Neural progenitor cell (in vitro differentiated cells): ENCODE measurements at regions not wholly inside any gene's neighbourhood (a gene's known extent, or its start where the extent isn't known, plus 50 kb on each side); places are given as distances from the start of the nearest gene placed in this dataset.

ENCODE experiments used
- DNase-seq: peaks from one replicate; pipeline ENCODE4 v3.0.0-alpha.2; 2016; ENCODE audit warnings: low spot score
- H2AFZ ChIP-seq: fragments of 200-600 bp; sonication (generic); replicated peaks from 2 replicates; pipeline ENCODE4 v1.6.1; 2016; ENCODE audit warnings: antibody characterized with exemption
- H3F3A ChIP-seq: fragments of 200-600 bp; sonication (generic); 2 replicates; pipeline ENCODE4 v1.6.1; 2016; ENCODE audit warnings: antibody characterized with exemption, low read depth
- H3K27ac ChIP-seq: fragments of 200-600 bp; sonication (generic); 2 replicates; pipeline ENCODE4 v1.5.1; 2016; ENCODE audit warnings: mild to moderate bottlenecking
- H3K27me3 ChIP-seq: fragments of 200-600 bp; sonication (generic); 2 replicates; pipeline ENCODE4 v1.6.1; 2016; ENCODE audit warnings: mild to moderate bottlenecking, moderate library complexity
- H3K36me3 ChIP-seq: fragments of 200-600 bp; sonication (generic); 2 replicates; pipeline ENCODE4 v1.5.1; 2016
- H3K4me1 ChIP-seq: fragments of 200-600 bp; sonication (generic); 2 replicates; pipeline ENCODE4 v1.6.1; 2016; ENCODE audit warnings: mixed run types
- H3K4me2 ChIP-seq: fragments of 200-600 bp; sonication (generic); 2 replicates; pipeline ENCODE4 v1.6.1; 2016
- H3K4me3 ChIP-seq: fragments of 200-600 bp; sonication (generic); 2 replicates; pipeline ENCODE4 v1.5.1; 2016
- H3K79me2 ChIP-seq: fragments of 200-600 bp; sonication (generic); 2 replicates; pipeline ENCODE4 v1.6.1; 2016; ENCODE audit warnings: low read depth
- H3K9ac ChIP-seq: fragments of 200-600 bp; sonication (generic); 2 replicates; pipeline ENCODE4 v1.6.1; 2016
- H3K9me3 ChIP-seq: fragments of 200-600 bp; sonication (generic); 2 replicates; pipeline ENCODE4 v1.5.1; 2016; ENCODE audit warnings: low read depth
- H4K20me1 ChIP-seq: fragments of 200-600 bp; sonication (generic); 2 replicates; pipeline ENCODE4 v1.6.1; 2016; ENCODE audit warnings: low read depth
- H3K27ac Mint-ChIP-seq: 3 replicates; pipeline ENCODE4 v1.8.0; 2021; ENCODE audit warnings: mixed read lengths
- H3K27me3 Mint-ChIP-seq: 2 replicates; pipeline ENCODE4 v1.8.0; 2022; ENCODE audit warnings: low read depth, mild to moderate bottlenecking, inconsistent platforms, moderate library complexity, mixed read lengths; ENCODE audit not compliant: insufficient read depth
- H3K36me3 Mint-ChIP-seq: 3 replicates; pipeline ENCODE4 v1.8.0; 2021; ENCODE audit warnings: mixed read lengths
- H3K4me1 Mint-ChIP-seq: 3 replicates; pipeline ENCODE4 v1.8.0; 2021; ENCODE audit warnings: mixed read lengths
- H3K4me3 Mint-ChIP-seq: 3 replicates; pipeline ENCODE4 v1.8.0; 2021; ENCODE audit warnings: mild to moderate bottlenecking, moderate library complexity, mixed read lengths
- H3K9me3 Mint-ChIP-seq: 3 replicates; pipeline ENCODE4 v1.8.0; 2020; ENCODE audit warnings: mixed read lengths
- EZH2 ChIP-seq: fragments of 200-600 bp; sonication (generic); IDR thresholded peaks from 2 replicates; pipeline ENCODE4 v1.6.1; 2017; ENCODE audit warnings: antibody characterized with exemption, mild to moderate bottlenecking, moderate library complexity
- EZH2phosphoT487 ChIP-seq: fragments of 200-600 bp; sonication (generic); IDR thresholded peaks from 2 replicates; pipeline ENCODE4 v1.6.1; 2017; ENCODE audit warnings: antibody characterized with exemption
- TF ChIP-seq, protein P1 (sequence below): fragments of 200-600 bp; sonication (generic); IDR thresholded peaks from 2 replicates; pipeline ENCODE4 v1.5.1; 2017; ENCODE audit warnings: antibody characterized with exemption, mild to moderate bottlenecking

GRCh38 chr10:105352827-105353226 is 711.7 kb downstream of the SORCS3 start:
- H3K9me3 Mint-ChIP-seq: no peaks in the 10 kb centered on the region
- no peak overlapping the region for H3K4me3 Mint-ChIP-seq
- Histone ChIP-seq H3K79me2 (no peaks in the 10 kb centered on the region), H2AFZ (no peak overlapping the region), H3K9me3 (no peaks in the 10 kb centered on the region), H3K4me2 (no peak overlapping the region), H3K27ac (no peak overlapping the region), H3K36me3 (no peaks in the 10 kb centered on the region), H3F3A (no peaks in the 10 kb centered on the region), H3K4me1 (no peaks in the 10 kb centered on the region), H3K27me3 (no peaks in the 10 kb centered on the region), H3K4me3 (no peak overlapping the region), H4K20me1 (no peaks in the 10 kb centered on the region), H3K9ac (no peak overlapping the region)
- H3K4me1 Mint-ChIP-seq: peaks cover 12% of the 10 kb centered on the region
- H3K27me3 Mint-ChIP-seq: no peaks in the 10 kb centered on the region
- TF ChIP-seq EZH2: no peak
- TF ChIP-seq, protein P1, sequence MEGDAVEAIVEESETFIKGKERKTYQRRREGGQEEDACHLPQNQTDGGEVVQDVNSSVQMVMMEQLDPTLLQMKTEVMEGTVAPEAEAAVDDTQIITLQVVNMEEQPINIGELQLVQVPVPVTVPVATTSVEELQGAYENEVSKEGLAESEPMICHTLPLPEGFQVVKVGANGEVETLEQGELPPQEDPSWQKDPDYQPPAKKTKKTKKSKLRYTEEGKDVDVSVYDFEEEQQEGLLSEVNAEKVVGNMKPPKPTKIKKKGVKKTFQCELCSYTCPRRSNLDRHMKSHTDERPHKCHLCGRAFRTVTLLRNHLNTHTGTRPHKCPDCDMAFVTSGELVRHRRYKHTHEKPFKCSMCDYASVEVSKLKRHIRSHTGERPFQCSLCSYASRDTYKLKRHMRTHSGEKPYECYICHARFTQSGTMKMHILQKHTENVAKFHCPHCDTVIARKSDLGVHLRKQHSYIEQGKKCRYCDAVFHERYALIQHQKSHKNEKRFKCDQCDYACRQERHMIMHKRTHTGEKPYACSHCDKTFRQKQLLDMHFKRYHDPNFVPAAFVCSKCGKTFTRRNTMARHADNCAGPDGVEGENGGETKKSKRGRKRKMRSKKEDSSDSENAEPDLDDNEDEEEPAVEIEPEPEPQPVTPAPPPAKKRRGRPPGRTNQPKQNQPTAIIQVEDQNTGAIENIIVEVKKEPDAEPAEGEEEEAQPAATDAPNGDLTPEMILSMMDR: no peak
- H3K36me3 Mint-ChIP-seq: no peaks in the 10 kb centered on the region
- no peak overlapping the region for H3K27ac Mint-ChIP-seq
- no peak for DNase-seq

DNA sequence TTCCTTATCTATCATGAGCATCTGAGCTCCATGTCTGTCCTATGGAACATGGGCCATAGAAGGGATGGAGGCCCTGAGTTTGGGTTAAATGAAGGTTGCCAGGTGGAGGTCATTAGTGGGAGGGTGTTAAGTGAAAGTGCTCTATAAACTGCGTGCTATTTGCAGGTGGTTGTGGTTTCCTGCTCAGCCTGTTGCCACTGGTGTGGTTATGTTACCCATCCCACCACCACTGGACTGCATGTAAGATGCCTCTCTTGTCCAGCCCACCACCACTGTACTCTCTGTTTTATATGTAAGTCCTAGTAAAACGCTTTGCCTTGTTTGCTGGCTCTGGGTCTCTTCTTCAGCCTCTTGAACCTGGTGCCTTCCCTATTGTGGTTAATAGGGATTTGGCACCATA is 711.2 kb downstream of the SORCS3 start:
- Histone ChIP-seq H3K9me3 (no peaks in the 10 kb centered on the region), H3K79me2 (no peaks in the 10 kb centered on the region), H3K36me3 (no peaks in the 10 kb centered on the region), H3K27ac (no peak overlapping the region), H3F3A (no peaks in the 10 kb centered on the region), H3K9ac (no peak overlapping the region), H4K20me1 (no peaks in the 10 kb centered on the region), H3K4me1 (no peaks in the 10 kb centered on the region), H2AFZ (no peak overlapping the region), H3K27me3 (no peaks in the 10 kb centered on the region), H3K4me3 (no peak overlapping the region), H3K4me2 (no peak overlapping the region)
- H3K27me3 Mint-ChIP-seq: no peaks in the 10 kb centered on the region
- no peak overlapping the region for H3K27ac Mint-ChIP-seq
- no peaks in the 10 kb centered on the region for H3K9me3 Mint-ChIP-seq
- H3K4me3 Mint-ChIP-seq: no peak overlapping the region
- H3K36me3 Mint-ChIP-seq: no peaks in the 10 kb centered on the region
- DNase-seq: no peak
- H3K4me1 Mint-ChIP-seq: peaks cover 12% of the 10 kb centered on the region
- TF ChIP-seq EZH2 (no peak), EZH2phosphoT487 (no peak)
- TF ChIP-seq, protein P1: no peak

GRCh38 chr10:105351187-105351586 is 710.1 kb downstream of the SORCS3 start:
- no peaks in the 10 kb centered on the region for H3K27me3 ChIP-seq
- H3K4me2 ChIP-seq: no peak overlapping the region
- no peak overlapping the region for H3K27ac Mint-ChIP-seq
- peaks cover 7% of the 10 kb centered on the region for H3K4me1 Mint-ChIP-seq
- no peaks in the 10 kb centered on the region for H3K36me3 ChIP-seq
- no peak overlapping the region for H3K4me3 Mint-ChIP-seq
- no peak overlapping the region for H3K9ac ChIP-seq
- TF ChIP-seq, protein P1: no peak
- TF ChIP-seq EZH2 (no peak), EZH2phosphoT487 (no peak)
- H3F3A ChIP-seq: no peaks in the 10 kb centered on the region
- no peak overlapping the region for H2AFZ ChIP-seq
- no peak overlapping the region for H3K27ac ChIP-seq
- H3K79me2 ChIP-seq: no peaks in the 10 kb centered on the region
- H3K36me3 Mint-ChIP-seq: no peaks in the 10 kb centered on the region
- no peaks in the 10 kb centered on the region for H3K9me3 ChIP-seq
- no peak for DNase-seq
- no peak overlapping the region for H3K4me3 ChIP-seq
- no peaks in the 10 kb centered on the region for H3K4me1 ChIP-seq
- no peaks in the 10 kb centered on the region for H3K9me3 Mint-ChIP-seq
- no peaks in the 10 kb centered on the region for H3K27me3 Mint-ChIP-seq
- H4K20me1 ChIP-seq: no peaks in the 10 kb centered on the region

DNA sequence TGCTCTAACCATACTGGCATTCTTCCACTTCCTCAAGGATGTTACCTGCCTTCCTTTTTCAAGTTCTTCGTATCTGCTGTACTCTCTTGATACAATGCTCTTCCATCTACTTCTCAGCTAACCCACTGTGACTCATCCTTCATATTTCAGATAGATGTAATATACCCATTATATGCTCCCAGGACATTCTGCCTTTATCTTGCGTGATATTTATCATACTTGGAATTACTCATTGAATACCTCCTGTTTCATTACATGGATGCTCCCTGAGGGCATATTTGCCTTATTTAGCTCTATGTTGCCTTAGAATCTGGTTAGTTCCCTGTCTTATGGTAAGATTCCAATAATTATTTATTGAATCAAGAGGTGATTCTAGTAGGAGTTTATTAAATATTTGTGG is 706.4 kb downstream of the SORCS3 start:
- no peaks in the 10 kb centered on the region for H3K9me3 ChIP-seq
- Mint-ChIP-seq H3K9me3 (no peaks in the 10 kb centered on the region), H3K4me1 (peaks cover 7% of the 10 kb centered on the region), H3K27me3 (no peaks in the 10 kb centered on the region), H3K4me3 (no peak overlapping the region), H3K27ac (no peak overlapping the region), H3K36me3 (no peaks in the 10 kb centered on the region)
- H3K4me2 ChIP-seq: no peak overlapping the region
- DNase-seq: no peak
- no peaks in the 10 kb centered on the region for H3F3A ChIP-seq
- TF ChIP-seq, protein P1: no peak
- TF ChIP-seq EZH2 (no peak), EZH2phosphoT487 (no peak)
- no peak overlapping the region for H3K4me3 ChIP-seq
- H3K36me3 ChIP-seq: no peaks in the 10 kb centered on the region
- no peaks in the 10 kb centered on the region for H4K20me1 ChIP-seq
- no peak overlapping the region for H3K9ac ChIP-seq
- peaks cover 13% of the 10 kb centered on the region for H3K4me1 ChIP-seq
- no peaks in the 10 kb centered on the region for H3K79me2 ChIP-seq
- H3K27me3 ChIP-seq: no peaks in the 10 kb centered on the region
- no peak overlapping the region for H3K27ac ChIP-seq
- no peak overlapping the region for H2AFZ ChIP-seq
